MM.1S (cell line): ENCODE measurements at regions not wholly inside any gene's neighbourhood (a gene's known extent, or its start where the extent isn't known, plus 50 kb on each side); places are given as distances from the start of the nearest gene placed in this dataset.

ENCODE experiments used
- DNase-seq: peaks from one replicate; pipeline ENCODE4 v3.0.0-alpha.2; 2015
- H2AFZ ChIP-seq: fragments of 300-600 bp; sonication (generic); 2 replicates; pipeline ENCODE4 v1.6.0; 2016; ENCODE audit warnings: antibody characterized with exemption, low read length
- H3F3A ChIP-seq: fragments of 300-600 bp; sonication (generic); 2 replicates; pipeline ENCODE4 v1.6.1; 2016; ENCODE audit warnings: mild to moderate bottlenecking, antibody characterized with exemption, low read length, moderate library complexity, mixed read lengths; ENCODE audit not compliant: insufficient read depth
- H3K27ac ChIP-seq: fragments of 300-600 bp; sonication (generic); 2 replicates; pipeline ENCODE4 v1.5.1; 2016; ENCODE audit warnings: mild to moderate bottlenecking, low read length
- H3K27me3 ChIP-seq: fragments of 300-600 bp; sonication (generic); replicated peaks from 2 replicates; pipeline ENCODE4 v1.6.0; 2016; ENCODE audit warnings: low read length; ENCODE audit not compliant: insufficient read depth
- H3K36me3 ChIP-seq: fragments of 300-600 bp; sonication (generic); replicated peaks from 2 replicates; pipeline ENCODE4 v1.6.1; 2016; ENCODE audit warnings: mild to moderate bottlenecking, low read length, mixed read lengths; ENCODE audit not compliant: insufficient read depth
- H3K4me1 ChIP-seq: fragments of 300-600 bp; sonication (generic); 2 replicates; pipeline ENCODE4 v1.6.1; 2016; ENCODE audit warnings: low read length, mixed read lengths
- H3K4me2 ChIP-seq: fragments of 300-600 bp; sonication (generic); 2 replicates; pipeline ENCODE4 v1.6.0; 2016; ENCODE audit warnings: low read depth, low read length
- H3K4me3 ChIP-seq: fragments of 300-600 bp; sonication (generic); 2 replicates; pipeline ENCODE4 v1.5.1; 2016; ENCODE audit warnings: low read length, mixed read lengths
- H3K79me2 ChIP-seq: fragments of 300-600 bp; sonication (generic); 2 replicates; pipeline ENCODE4 v1.6.1; 2016; ENCODE audit warnings: mixed run types, low read length, mixed read lengths
- H3K9ac ChIP-seq: fragments of 300-600 bp; sonication (generic); 2 replicates; pipeline ENCODE4 v1.6.1; 2016; ENCODE audit warnings: low read length, mixed read lengths
- H3K9me2 ChIP-seq: fragments of 300-600 bp; sonication (generic); replicated peaks from 2 replicates; pipeline ENCODE4 v1.6.1; 2016; ENCODE audit warnings: mild to moderate bottlenecking, low read length, mixed read lengths; ENCODE audit not compliant: insufficient read depth
- H3K9me3 ChIP-seq: fragments of 300-600 bp; sonication (generic); replicated peaks from 2 replicates; pipeline ENCODE4 v1.6.1; 2016; ENCODE audit warnings: mild to moderate bottlenecking, low read length, mixed read lengths; ENCODE audit not compliant: insufficient read depth
- H4K20me1 ChIP-seq: fragments of 300-600 bp; sonication (generic); 2 replicates; pipeline ENCODE4 v1.6.1; 2016; ENCODE audit warnings: mild to moderate bottlenecking, low read length, moderate library complexity, mixed read lengths; ENCODE audit not compliant: insufficient read depth
- EZH2 ChIP-seq: fragments of 300-600 bp; sonication (generic); optimal IDR thresholded peaks from 2 replicates; pipeline ENCODE3; 2017; ENCODE audit warnings: low read depth, mild to moderate bottlenecking, antibody characterized with exemption, low read length, mixed read lengths
- EZH2phosphoT487 ChIP-seq: fragments of 300-600 bp; sonication (generic); IDR thresholded peaks from 2 replicates; pipeline ENCODE4 v1.6.1; 2018; ENCODE audit warnings: antibody characterized with exemption, low read length
- TF ChIP-seq, protein P1 (sequence below): fragments of 300-600 bp; sonication (generic); IDR thresholded peaks from 2 replicates; pipeline ENCODE4 v1.5.1; 2016; ENCODE audit warnings: antibody characterized with exemption, low read length, mixed read lengths

DNA sequence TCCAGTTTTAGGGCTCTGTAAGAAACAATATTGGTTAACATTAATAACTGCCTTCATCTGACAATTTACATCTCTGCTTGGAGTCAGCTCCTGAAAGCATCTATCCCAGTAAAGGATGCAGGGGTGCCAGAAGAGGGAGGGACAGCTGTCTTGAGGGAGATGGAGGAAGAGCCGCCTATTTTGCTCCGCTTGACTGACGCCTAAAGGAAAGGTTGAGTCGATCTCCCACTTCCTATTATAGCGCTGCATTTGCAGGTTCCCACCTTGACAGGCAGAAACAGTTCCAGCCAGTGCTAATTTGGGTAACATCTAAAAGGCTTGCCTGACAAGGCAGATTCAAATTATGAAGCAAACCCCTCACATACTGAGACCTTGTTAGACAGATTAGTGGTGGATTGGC lies 374.6 kb downstream of the SPATA31D1 start:
- Histone ChIP-seq H3K9me3 (no peaks in the 10 kb centered on the region), H3K27me3 (no peaks in the 10 kb centered on the region), H2AFZ (no peak overlapping the region), H3F3A (no peaks in the 10 kb centered on the region), H3K4me3 (no peak overlapping the region), H4K20me1 (no peaks in the 10 kb centered on the region), H3K27ac (no peak overlapping the region), H3K9ac (no peak overlapping the region), H3K4me2 (no peak overlapping the region), H3K36me3 (no peaks in the 10 kb centered on the region), H3K9me2 (no peaks in the 10 kb centered on the region), H3K4me1 (no peaks in the 10 kb centered on the region), H3K79me2 (no peaks in the 10 kb centered on the region)
- no peak for DNase-seq
- TF ChIP-seq EZH2phosphoT487, result no peak
- TF ChIP-seq EZH2, result no peak
- TF ChIP-seq, protein P1, sequence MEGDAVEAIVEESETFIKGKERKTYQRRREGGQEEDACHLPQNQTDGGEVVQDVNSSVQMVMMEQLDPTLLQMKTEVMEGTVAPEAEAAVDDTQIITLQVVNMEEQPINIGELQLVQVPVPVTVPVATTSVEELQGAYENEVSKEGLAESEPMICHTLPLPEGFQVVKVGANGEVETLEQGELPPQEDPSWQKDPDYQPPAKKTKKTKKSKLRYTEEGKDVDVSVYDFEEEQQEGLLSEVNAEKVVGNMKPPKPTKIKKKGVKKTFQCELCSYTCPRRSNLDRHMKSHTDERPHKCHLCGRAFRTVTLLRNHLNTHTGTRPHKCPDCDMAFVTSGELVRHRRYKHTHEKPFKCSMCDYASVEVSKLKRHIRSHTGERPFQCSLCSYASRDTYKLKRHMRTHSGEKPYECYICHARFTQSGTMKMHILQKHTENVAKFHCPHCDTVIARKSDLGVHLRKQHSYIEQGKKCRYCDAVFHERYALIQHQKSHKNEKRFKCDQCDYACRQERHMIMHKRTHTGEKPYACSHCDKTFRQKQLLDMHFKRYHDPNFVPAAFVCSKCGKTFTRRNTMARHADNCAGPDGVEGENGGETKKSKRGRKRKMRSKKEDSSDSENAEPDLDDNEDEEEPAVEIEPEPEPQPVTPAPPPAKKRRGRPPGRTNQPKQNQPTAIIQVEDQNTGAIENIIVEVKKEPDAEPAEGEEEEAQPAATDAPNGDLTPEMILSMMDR, result no peak

DNA sequence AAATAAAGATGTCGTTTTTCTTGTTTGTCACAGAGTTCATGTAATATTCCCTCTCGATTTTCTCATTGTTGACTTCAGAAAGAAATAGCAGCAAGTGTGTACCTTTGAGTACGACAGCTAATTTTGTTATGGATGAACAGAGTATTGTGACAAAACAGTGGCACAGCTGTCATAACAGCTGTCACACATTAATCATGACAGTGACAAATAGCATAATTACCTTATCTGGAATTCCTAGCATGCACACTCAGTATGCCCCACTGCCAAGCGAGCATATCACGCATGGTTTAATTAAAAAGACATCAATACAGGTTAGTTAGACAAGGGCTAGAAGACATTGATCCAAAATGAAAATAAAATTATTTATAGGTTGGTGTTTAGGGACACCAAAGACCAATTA lies 375.1 kb downstream of the SPATA31D1 start:
- Histone ChIP-seq H3K9ac (no peak overlapping the region), H3K79me2 (no peaks in the 10 kb centered on the region)

DNA sequence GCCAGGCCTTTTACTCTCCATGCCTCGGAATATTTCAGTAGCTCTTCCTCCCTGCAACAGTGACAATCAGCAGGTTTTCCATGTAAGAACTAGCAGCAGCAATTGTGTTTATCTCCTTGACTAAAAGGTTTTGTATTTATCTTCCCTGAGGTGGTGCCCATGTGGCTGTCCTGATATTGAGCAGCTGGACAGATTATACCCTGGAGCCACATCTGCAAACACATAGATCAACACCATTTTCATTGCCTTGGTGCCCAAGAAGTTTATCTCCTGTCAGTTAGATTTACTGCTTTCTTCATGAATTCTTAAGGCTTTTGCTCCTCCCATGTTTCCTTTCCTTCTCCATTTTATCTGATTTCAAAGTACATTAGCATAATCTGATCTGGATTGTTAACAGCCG lies 378.4 kb downstream of the SPATA31D1 start:
- no peak overlapping the region for H3K4me2 ChIP-seq
- H2AFZ ChIP-seq, result no peak overlapping the region
- no peaks in the 10 kb centered on the region for H3K79me2 ChIP-seq
- no peak overlapping the region for H3K27ac ChIP-seq
- H4K20me1 ChIP-seq, result no peaks in the 10 kb centered on the region
- H3K9me2 ChIP-seq, result no peaks in the 10 kb centered on the region
- no peak overlapping the region for H3K4me3 ChIP-seq
- no peaks in the 10 kb centered on the region for H3K4me1 ChIP-seq
- TF ChIP-seq EZH2, result no peak
- TF ChIP-seq, protein P1, result no peak
- no peak for TF ChIP-seq EZH2phosphoT487
- no peaks in the 10 kb centered on the region for H3K36me3 ChIP-seq
- H3K27me3 ChIP-seq, result no peaks in the 10 kb centered on the region
- H3F3A ChIP-seq, result no peaks in the 10 kb centered on the region
- H3K9ac ChIP-seq, result no peak overlapping the region
- no peak for DNase-seq
- H3K9me3 ChIP-seq, result no peaks in the 10 kb centered on the region

More for the DNA sequence above, 375.1 kb downstream of the SPATA31D1 start:
- no peak for DNase-seq
- Histone ChIP-seq H3K27me3 (no peaks in the 10 kb centered on the region), H3F3A (no peaks in the 10 kb centered on the region), H3K4me1 (no peaks in the 10 kb centered on the region), H3K9me3 (no peaks in the 10 kb centered on the region), H3K9me2 (no peaks in the 10 kb centered on the region), H2AFZ (no peak overlapping the region), H3K4me3 (no peak overlapping the region), H3K4me2 (no peak overlapping the region), H3K27ac (no peak overlapping the region), H3K36me3 (no peaks in the 10 kb centered on the region), H4K20me1 (no peaks in the 10 kb centered on the region)
- no peak for TF ChIP-seq EZH2phosphoT487
- no peak for TF ChIP-seq EZH2
- TF ChIP-seq, protein P1, result no peak
